Limb (tissue), 2 donors: ENCODE measurements at regions not wholly inside any gene's neighbourhood (a gene's known extent, or its start where the extent isn't known, plus 50 kb on each side); places are given as distances from the start of the nearest gene placed in this dataset.
A peak's percentile ranks its signal among the peaks of the same experiment; 100 is the strongest.

Experiments
- DNase-seq, 2 donors: peaks; one replicate each; pipeline ENCODE4 v3.0.0-alpha.2; 2016; ENCODE audit errors: extremely low spot score in 2 of 2

DNA sequence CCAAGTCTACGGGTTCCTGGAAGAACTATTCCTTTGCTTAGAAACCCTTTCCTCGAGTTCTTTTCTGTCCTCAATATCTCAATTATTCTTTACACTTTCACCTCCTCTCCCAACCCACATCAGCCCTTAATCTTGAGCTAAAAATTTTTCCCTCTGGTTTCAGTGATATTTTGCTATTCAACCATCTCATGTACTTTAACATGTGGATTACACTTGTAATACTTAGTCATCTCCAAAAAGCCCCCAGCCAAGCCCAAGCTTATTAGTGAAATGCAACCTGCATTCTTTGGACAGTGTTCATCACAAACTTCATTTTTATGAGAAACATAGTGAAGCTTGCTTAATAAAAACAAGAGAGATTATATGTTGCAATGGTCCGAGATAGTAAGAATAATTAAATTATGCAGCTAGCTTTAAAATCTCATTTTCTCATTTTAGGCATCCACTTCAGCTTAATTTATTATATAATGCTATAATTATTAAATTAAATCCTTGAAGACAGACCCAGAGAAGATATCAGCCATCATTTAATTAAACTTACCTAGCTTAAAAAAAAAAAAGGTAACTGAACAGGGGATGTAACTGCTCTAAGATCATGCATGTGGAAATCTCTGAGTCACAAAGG lies 534.5 kb upstream of the TBL1XR1 start:
- DNase-seq: no peak

DNA sequence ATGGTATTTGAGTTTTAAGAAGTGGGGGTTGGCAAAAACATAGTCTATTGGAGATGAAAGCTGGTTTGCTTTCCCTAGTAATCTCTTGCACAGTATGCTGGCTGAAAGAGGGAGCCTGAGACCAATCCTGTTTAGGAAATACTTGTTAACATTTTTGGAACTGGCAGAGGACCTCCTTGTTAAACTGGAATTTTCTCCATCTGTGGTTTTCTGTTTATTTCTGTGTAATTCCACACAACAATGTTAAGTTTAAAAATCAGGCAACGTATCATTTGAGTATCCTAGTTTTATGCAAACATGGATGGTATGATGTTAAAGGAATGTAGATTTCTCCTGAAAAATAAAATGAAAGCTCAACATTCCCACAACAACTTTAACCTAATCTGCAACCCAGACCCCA lies 536.0 kb upstream of the TBL1XR1 start:
- no peak for DNase-seq

DNA sequence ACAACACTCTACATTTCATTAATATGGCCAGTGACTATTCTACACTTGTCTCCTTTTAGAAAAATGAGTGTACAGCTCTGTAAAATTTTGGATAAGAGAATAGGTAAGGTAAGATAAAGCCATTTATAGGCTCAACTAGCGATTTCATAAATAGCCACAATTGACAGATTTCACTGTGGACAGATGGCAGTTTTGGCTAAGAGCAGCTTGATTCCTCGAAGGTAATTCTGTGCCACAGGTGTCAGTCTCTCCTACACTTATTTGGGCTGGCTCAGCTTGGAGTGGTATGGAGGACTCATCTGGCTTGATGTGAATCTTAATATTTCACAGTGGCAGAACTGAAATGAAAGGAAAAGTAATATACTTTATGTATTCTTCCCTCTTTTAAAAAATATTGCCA lies 536.7 kb upstream of the TBL1XR1 start:
- DNase-seq: no peak

DNA sequence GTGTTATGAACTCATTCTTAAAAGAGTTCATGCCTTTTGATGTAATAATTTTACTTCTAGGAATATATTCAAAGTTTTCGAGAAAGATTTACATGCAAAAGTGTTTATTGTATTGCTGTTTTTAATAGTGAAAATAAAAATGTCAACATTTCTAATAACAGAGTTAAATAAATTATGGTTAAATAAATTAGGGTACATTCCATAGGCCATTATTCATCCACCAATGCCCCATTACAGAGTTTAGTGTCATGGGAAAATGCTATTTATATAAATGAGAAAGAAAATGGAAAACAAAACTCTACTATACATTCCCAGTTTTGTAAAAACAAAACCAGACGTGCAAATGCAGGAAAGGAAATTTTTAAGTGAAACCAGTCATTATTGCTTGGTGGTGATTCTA lies 538.1 kb upstream of the TBL1XR1 start:
- DNase-seq: no peak

DNA sequence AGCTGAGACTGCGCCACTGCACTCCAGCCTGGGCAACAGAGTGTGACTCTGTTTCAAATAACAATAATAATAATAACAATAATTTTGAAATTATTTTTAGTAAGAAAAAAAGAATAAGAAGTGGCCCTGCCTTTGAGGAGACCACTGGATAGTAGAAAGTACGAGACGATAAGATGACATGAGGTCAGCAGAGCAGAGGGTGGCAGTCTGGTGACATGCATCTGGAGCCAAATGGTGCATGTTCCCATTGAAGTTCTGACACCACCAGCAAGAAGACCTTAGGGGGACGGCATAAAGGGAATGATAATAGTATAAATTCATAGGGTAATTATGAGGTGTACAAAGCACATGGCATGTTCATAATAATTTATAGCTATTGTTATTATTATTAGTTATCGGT lies 542.2 kb upstream of the TBL1XR1 start:
- DNase-seq: no peak

DNA sequence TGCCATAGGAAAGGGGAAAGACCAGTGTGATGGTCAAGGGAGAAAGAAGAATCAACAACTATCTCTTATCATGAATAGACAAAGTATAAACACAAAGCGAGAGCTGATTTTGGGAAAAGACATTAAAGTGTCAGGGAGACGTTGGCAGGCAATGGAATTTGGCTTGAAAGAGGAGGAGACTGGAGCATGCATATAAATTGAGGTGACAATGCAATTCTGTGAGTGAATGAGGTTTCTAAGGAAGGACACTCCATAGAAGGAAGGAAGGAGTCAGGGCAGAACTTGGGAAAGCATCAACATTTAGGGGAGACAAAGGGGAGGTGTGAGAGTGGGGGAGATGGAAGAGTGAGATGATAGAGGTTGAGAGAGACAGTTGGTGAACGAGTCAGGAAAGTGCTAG lies 543.0 kb upstream of the TBL1XR1 start:
- no peak for DNase-seq

DNA sequence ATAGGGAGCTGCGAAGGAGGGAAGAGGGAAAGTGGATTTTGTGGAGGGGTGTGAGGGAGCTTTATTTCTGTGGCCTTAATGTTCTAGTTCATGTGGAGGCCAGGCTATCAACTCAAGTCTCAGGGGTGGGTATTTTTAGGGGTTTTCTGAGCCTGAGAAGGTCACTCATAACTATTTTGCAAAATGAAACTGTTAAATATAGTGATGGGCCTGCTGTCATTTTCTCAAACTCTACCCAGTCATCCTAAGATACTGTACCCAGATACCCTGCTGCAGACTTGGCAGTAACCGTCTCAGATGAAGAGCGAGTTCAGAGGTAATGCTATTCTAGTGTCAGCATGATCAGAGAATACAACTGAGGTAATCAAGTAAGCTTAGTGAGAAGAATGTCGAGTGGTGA lies 545.0 kb upstream of the TBL1XR1 start:
- DNase-seq: no peak

DNA sequence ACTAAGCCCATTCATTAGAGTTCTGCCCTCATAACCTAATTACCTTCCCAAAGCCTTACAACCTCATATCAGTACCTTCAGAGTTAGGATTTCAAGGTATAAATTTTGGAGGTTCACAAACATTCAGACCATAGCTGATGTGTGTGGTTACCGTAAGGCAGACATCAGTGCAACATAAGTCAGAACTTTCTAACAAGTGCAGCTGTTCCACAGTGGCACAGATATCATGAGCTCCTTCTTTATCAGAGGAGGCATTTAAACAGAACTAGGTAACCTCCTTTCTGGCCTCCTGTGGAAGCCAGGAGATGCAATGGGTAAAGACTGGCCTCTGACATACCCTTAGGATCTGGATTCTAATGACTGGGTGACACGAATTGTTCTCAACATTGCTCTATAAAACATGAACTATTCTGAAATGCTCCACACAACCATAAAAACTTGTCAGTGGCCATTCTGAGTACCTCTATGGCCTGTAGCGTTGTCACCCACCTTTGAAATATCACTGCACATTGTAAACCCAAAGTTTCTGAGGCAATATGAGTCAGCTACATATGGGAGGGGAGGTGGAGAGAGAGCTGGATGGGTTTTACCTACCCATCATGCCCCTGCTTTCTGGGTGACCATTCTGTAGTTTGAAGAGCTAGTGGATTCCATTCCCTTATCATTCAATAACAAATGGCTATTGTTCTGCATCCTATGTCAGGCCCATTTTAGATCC lies 546.0 kb upstream of the TBL1XR1 start:
- DNase-seq: no peak

DNA sequence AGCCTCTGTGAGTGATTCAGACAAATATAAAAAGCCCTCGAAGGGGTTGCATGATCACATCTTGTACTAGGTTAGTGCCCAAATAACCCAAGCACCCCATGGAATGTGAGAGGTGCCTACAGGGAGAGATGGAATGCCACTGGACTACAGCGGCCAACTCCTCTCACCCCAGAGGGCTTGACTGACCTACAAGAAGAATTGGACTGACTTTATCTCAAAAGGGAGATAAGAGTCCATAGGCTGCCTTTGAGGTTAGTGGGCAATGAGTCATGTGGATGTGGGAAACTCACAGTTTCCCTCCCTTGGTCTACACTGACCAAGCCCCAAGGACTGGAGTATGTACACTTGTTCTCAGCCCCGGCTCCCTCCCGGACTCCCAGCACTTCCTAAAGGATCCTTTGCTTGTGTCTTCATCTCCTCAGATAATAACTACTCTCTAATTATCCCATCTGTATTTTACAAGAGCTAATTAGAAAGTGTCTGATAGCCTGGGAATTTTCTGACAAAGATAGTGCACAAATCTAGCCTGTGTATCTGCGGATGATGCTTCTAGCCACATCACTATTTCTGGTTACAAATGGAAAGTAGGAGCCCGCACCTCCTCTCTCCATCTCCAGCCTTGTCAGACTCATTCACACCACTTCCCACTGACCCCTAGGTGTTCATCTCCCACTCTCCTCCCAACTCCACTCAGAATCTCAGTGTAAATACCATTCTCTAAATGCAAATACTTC lies 547.8 kb upstream of the TBL1XR1 start:
- no peak for DNase-seq

DNA sequence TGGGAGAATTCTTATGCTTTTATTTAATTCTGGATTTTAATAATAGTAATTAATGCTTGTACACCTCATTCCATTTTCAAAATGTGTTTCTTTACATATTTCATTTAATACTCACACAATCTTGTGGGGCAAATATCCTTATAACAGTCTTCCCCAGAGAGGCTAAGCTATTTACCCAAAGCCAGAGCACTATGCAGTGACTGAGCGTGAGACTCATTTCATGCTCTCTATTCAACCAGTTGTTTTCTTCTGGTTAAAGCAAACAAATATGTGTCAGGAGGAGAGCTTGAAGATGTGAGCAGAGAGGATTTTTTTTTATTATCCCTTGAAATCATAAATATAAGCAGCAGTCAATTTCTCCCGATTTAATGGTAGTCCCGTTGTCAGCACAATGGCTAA lies 548.3 kb upstream of the TBL1XR1 start:
- no peak for DNase-seq

DNA sequence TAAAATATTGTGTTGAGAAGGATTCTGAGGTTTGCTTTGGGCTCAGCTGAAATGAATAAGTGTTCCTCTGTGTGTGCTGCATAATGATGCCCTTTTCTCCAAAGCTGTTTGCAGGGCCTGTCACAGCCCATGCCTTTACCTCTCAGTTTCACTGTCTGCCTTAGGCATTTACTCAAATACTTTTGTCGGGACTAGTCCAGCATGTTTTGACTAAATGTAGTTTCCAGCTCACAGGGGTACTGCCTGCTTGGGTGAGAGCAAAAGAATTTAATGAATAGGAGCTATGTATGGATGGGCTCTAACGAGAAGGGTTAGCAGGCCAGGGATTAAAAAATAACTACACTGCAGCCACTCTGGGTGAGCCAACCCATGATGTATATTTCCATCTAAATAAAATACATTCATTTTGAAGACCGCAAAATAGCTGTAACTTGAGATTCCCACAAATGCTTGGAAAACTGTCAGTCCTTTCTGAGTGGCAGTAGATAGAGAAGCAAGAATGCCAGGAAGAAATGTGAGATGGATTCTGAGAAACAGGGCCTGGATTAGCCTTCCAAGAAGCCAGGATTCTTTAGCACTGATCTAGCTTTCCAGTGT lies 549.2 kb upstream of the TBL1XR1 start:
- peak in 1 of 2 donors; percentile 62 for DNase-seq

DNA sequence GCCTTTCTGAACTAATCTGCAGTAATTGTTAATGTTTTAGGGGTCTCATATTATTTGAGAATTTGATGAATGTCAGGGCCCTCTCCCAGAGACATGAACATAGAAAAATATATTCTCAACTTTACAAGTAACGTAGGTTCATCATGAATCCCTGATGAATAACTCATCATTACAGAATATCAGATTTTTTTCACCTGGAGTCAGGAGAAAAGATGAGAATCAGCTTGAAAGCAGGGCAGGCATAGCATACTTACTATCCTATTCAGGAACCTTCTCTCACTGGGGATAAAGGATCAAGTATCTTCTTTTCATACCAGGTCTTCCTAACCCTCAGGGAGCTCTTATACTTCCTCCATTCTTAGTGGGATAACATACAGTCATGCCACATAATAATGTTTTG lies 552.6 kb upstream of the TBL1XR1 start:
- no peak for DNase-seq

DNA sequence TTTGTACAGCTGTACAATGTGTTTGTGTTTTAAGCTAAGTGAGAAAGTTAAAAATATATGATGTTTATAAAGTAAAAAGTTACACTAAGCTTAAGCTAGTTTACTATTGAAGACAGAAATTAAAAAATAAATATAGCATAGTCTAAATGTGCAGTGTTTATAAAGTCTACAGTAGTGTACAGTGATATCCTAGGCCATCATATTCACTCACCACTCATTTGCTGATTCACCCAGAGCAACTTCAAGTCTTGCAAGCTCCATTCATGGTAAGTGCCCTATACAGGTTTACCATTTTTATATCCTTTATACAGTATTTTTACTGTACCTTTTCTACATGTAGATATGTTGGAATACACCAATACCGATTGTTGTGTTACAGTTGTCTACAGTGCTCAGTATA lies 553.2 kb upstream of the TBL1XR1 start:
- DNase-seq: no peak

DNA sequence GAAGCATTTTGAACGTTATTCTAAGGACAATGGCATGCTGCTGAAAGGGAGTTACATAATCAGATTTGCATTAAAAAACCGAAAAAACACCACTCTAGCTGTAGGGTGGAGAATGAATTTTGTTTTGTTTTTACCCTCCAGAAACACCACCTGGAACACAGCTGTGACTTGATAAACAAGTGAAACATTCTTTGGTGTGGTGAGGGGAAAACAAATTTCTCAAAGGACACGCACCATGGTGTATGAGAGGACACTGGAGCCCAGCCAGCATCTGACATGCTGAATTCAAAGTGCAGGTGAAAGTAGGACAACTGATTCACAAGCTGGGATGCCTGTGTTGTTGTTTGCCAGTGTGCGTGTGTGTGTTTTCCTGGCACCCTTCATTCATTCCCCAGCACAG lies 554.5 kb upstream of the TBL1XR1 start:
- no peak for DNase-seq

DNA sequence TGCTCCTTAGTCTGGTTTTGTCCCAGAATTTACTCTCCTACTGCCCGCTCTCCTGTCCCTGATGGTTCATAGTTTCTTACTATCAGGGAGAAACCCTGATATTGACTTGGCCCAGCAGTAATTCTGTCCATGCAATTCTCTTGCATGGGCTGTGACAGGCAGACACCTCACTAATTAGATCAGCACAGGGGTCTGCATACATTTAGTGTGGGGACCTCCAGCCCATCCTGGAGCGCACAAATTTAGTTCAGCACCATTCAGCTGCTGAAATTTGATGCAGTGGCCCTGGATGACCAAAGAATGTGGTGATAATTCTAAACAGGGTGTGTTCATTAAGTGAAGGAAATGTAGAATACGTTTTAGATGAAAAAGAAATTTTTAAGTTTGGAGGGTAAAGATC lies 555.5 kb upstream of the TBL1XR1 start:
- no peak for DNase-seq

DNA sequence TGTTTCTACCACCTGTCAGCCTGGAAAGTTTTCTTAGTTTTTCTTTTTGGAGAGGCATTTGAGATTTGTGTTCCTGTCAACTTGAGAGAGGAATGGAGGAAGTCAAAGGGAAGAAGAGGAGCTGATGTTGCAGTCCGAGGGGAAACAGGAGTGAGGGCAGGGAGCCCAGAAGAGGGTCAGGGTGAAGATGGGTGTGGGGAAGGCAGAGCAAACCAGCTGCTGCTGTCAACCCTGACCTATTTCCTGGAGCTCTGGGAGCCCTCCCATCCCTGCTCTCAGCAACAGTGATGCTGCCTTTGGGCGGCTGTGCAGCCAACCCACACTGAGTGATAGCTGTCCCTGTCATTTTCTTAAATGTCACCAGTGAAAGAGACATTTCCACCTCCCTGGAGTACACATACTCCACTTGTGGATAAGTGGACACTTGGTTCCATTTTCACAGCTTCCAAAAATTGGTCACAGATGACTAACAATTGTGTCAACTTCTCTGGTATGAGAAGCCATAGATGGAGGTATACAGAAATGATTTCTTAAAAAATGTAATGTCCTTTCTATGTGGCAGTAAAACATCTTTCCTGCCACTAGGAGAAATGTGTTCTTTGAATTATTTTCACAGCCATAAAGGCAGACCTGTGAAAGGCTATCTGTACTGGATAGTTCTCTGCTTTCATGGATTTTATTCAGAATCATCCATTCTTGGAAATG lies 556.3 kb upstream of the TBL1XR1 start:
- peak in 1 of 2 donors; percentile 27 for DNase-seq

DNA sequence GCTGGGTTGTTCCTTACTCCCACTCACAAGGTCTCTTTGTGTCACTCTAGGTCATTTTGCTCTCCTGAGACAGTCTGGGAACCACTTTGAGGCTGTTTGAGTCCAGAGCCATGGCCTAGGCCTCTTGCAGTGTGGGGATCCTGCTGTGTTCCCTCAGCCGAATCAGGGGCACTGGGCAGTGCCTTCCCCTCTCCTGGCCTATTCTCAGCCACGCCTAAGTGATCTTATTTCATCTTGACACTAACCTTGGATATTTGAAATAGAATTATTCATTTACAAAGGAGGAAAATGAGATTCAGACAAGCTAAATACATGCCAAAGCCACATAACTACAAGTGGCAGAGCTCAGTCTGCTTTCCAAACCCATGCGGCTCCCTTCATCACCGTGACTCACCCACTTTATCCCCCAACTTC lies 557.2 kb upstream of the TBL1XR1 start:
- no peak for DNase-seq

DNA sequence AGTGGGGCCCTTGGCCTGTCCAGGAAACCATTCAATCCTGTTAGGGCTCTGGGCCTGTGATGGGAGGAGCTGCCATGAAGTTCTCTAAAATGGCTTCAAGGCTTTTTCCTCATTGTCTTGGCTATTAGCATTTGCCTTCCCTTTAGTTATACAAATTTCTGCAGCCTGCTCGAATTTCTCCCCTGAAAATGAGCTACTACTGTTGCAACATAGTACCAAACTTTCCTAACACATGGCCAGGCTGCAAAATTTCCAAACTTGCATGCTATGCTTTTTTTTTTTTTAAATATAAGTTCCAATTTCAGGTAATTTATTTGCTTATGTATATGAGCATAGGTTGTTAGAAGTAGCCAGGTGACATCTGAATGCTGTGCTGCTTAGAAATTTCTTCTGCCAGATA lies 560.8 kb upstream of the TBL1XR1 start:
- no peak for DNase-seq

DNA sequence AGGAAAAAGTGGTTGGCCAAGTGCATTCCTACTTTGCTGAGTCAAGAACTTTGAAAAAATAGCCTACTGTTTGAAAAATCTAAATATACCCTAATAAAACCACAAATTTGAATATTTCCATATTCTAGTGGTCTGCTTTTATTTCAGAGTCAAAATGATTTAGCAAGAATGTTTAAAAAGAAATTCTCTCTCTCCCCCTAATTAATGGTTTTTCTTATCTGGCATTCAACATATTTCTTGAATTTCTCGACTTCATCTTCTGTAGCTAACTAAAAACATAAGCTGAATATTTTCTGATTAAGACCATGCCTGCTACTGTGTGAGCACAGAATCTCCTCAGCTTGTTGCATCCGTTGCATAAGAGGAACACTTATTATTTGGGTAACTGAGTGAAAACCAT lies 563.5 kb upstream of the TBL1XR1 start:
- DNase-seq: no peak

DNA sequence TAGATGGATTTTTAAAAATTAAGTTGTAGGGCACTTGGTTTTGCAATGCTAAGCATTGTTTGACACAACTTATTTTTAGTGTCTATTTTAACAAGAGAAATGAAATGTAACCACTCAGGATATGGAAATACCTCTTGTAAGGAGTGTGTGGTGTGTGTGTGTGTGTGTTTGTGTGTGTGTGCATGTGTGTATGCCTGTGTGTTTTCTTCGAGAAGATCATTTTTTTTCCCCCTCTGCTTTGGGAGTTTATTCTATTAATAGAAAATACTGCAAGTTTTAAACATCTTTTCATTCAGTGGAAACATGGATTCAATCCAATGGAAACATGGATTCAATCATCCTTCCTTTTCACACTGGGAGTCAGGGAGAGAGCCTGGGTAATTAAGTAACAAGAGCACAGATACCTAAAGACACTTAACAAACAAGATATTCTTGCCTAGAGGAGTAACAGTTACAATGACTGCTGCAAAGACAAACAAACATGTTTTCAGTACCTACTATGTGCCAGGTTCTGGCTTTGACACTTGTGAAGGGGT lies 567.2 kb upstream of the TBL1XR1 start:
- peak in 1 of 2 donors; percentile 51 for DNase-seq

DNA sequence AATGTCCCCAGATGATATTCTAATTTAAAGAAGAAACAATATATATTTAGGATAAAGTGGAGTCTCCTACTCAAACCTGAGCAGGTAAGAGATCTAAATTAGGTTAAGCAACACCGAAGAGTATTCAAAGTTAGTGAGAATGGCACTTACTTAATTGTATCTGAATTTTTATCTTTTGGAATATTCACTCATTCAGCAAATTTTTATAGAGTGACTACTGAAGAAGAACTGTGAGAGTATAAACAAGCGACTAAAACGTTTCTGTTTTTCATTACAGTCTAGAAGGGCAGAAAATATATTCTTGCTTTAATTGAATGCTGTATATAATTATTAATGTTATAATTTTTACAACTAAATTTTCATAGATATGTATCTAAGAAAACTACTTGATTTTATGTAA lies 567.7 kb upstream of the TBL1XR1 start:
- no peak for DNase-seq
